Stimulated activated CD4-positive, alpha-beta T cell treated with anti-CD3 and anti-CD28 coated beads, Interleukin-4, amount 100 ng/mL, for 4 hours (primary cell): ENCODE measurements at regions not wholly inside any gene's neighbourhood (a gene's known extent, or its start where the extent isn't known, plus 50 kb on each side); places are given as distances from the start of the nearest gene placed in this dataset.

Experiments
- DNase-seq, 2 experiments: peaks; one replicate each; pipeline ENCODE4 v3.0.0-alpha.2; 2020

GRCh38 chr2:120555092-120555491 is 180.6 kb upstream of the GLI2 start:
- no peak for DNase-seq

- DNase-seq: no peak
Observed at GRCh38 chr2:120556911-120557310, 178.8 kb upstream of the GLI2 start.

- no peak for DNase-seq
Observed at GRCh38 chr2:120558847-120559246, 176.8 kb upstream of the GLI2 start.

DNA sequence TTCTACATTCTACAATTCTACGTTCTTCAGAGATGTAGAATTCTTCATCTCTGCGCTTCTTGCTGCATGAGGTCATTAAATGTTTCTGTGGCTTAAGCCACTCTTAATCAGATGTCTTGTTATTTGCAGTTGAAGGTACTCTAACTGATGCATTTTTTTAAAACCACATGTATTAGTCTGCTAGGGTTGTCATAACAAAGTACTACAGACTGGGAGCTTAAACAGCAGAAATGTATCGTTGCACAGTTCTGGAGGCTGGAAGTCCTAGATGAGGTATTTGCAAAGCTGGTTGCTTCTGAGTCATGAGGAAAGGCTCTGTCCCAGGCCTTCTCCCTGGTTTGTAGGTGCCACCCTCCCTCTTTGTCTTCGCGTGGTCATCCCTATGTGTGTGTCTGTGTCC is 176.3 kb upstream of the GLI2 start:
- DNase-seq: no peak

- no peak for DNase-seq
Observed at GRCh38 chr2:120560330-120560729, 175.3 kb upstream of the GLI2 start.

DNA sequence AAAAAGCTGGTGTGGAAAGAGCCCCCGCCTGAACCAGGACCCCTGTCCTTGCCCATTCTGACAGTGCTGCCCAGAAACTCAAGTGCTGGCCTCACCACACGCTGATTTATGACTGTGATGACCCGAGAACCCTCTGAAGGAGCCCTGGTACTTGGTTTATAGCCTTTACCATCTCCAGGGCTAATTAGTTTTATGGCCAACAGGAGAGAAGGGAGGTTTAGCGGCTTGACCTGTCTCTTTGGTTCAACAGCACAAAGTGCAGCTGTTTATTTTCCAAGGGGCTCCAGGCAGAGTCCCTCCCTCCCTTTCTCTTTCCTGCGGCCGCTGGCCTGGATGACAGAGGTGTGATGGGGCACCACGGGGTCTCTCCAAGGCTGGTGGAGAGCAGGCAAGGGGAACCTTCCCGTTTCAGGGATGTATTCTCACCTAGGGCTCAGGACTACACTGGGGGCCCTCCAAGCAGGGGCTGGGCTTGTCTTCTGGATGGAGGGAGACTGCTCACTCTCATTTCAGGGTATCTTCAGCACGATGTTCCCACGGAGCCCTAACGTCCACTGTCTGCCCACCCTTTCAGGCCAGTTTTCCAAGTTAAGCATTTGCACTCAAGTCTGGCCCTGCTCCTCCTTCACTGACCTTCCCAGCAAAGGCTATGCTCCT is 174.2 kb upstream of the GLI2 start:
- DNase-seq: no peak

- DNase-seq: no peak
Observed at GRCh38 chr2:120562218-120563005, 173.3 kb upstream of the GLI2 start.

DNA sequence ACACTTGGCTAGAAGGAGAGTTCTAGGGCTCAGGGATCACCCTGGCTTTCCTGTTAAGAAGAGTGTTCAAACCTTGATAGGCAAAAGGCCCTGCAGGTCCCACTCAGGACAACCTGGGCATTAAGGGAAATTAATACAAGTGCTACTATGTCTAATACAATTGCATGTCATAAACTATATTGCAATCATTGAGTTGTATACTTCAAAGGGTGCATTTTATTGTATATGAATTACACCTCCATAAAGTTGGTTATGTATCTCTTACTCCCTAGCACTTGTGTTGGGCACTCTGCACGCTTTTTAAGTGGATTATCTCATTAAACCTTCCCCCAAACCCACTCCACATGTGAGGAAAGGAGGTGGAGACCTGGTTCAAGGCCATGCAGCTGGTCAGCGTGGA is 172.1 kb upstream of the GLI2 start:
- no peak for DNase-seq

- no peak for DNase-seq
Observed at GRCh38 chr2:120564213-120565094, 171.2 kb upstream of the GLI2 start.

GRCh38 chr2:120565095-120565460 is 170.6 kb upstream of the GLI2 start:
- DNase-seq: no peak

- DNase-seq: no peak
Observed at GRCh38 chr2:120565929-120566328, 169.7 kb upstream of the GLI2 start.

GRCh38 chr2:120566331-120567035 is 169.2 kb upstream of the GLI2 start:
- DNase-seq: no peak

GRCh38 chr2:120567128-120567527 is 168.5 kb upstream of the GLI2 start:
- no peak for DNase-seq

DNA sequence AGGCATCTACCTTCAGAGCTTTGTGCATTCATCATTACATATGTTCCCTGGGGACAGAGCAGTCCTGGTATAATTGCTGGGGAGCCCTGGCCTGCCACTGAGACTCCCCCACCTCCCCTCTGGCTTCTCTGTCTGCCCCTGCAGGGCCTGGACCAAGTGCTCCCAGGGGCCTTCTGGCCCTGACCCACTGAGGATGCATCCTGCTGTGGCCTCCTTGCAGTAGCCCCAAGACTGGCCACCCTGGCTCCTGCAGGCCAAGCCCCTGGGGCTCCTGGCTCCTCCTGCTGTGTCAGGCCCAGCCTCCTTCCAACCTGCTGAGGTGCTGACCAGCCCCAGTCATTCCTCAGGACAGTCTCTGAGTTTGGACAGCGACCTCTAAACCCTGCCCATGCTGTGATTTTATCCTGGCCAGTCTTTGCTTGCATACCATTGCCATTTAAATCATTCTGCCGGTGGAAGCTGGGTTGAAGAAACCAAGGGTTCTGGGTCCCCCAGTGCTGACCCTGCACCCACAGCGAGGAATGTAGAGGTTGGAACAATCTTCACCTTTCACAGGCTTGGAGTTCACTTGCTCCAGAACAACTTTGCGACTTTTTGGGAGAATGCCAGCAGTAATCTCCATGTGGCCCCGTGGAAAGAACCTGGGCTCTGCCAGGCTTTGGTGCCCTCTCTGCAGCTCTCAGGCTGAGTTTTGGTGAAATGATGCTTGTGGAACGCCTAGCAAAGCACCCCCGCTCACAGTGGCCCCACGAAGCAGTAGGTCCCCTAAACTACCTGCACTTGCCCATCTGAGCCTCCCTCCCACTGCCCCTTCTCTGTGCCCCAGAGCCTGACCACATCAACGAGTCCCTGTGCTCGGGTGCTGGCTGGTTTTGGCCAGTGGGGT is 167.3 kb upstream of the GLI2 start:
- DNase-seq: no peak

GRCh38 chr2:120568975-120569268 is 166.7 kb upstream of the GLI2 start:
- no peak for DNase-seq

GRCh38 chr2:120570001-120570400 is 165.7 kb upstream of the GLI2 start:
- DNase-seq: no peak

DNA sequence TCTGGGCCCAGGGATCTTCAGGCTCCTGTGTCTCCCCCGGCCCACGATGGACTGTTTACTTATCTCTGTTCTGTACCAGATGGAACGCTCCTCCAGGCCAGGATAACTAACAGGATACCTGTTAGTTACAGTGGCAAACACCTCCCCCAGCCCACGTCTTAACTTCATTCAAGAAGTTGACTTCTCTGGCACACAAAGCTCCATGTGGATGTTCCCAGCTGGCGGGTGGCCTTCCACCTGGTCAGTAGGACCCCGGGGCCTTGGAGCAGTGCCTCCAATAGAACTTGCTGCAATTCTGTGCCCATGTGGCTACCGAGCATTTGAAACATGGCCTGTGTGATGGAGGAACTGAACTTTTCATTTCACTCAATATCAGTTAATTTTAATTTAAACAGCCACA is 165.1 kb upstream of the GLI2 start:
- no peak for DNase-seq

DNA sequence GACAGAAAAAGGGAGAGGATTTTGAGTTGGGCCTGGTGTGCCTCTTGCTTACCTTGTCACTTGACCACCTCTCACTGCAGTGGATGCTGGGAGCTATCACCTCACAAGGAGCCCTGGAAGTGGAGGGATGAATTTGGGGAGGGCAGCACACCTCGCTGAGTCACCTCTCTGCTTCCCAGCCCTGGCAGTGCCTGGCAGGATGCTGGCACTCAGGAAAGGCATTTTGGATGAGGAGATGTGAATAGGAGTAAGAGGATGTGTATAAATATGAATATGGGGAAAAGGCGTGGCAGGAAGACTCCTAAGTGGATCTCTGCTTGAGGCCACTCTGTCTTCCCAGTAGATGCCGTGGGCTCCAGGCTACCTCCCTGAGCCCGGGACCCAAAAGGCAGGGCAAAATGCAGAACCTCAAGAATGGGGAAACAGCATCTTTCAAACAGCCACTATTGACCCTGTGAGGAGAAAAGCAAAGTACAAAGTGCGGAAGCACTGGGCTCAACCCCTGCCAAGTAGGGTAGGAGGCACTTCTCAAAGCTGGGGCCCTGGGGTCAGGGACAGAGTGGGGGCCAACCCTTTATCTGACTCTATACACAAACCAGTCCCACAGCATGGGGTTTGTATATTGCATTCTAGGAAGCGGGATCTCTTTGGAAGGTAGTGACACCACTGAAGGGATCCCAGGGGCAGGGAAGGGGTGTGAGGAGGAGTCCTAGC is 164.5 kb upstream of the GLI2 start:
- DNase-seq: no peak

- no peak for DNase-seq
Observed at GRCh38 chr2:120572226-120572625, 163.4 kb upstream of the GLI2 start.

DNA sequence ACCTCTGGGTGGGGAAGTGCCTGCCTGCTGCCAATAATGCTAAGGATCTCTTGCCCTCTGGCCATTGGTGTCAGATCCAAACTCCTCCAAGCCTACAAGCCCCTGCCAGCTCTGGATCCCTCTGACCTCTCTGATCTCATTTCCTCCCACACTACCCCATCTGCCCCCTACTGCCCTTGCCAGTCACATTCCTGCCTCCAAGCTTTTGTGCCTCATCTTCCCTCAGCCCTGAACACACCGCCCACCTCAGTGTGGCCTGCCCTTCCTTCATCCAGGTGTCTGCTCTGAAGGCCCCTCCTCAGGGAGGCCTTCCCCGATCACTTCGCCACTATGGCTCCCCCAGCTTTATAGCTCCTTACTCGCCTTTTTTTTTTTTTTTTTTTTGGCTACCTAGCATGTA is 161.0 kb upstream of the GLI2 start:
- no peak for DNase-seq

GRCh38 chr2:120575966-120576365 is 159.7 kb upstream of the GLI2 start:
- DNase-seq: no peak
